ENCODE measurements at regions not wholly inside any gene's neighbourhood (a gene's known extent, or its start where the extent isn't known, plus 50 kb on each side); places are given as distances from the start of the nearest gene placed in this dataset.
A peak's percentile ranks its signal among the peaks of the same experiment; 100 is the strongest.

- 75 to 76% methylated on average over 4 of the region's 4 CpGs for WGBS, 2 donors
- no peak overlapping the region for H3K27ac ChIP-seq
- H3K4me1 ChIP-seq = peaks cover 6% of the 10 kb centered on the region
- TF ChIP-seq POLR2A (IDR thresholded peaks at IDR 0.05) = no peak
- TF ChIP-seq CTCF (IDR thresholded peaks at IDR 0.05) = no peak
- DNase-seq = no peak
- intact Hi-C loops (cut with DNase I; ENCODE audit: low total_unique reads) = no loop called here
- H3K27me3 ChIP-seq = no peaks in the 10 kb centered on the region
- no peak overlapping the region for H3K4me3 ChIP-seq
- H3K36me3 ChIP-seq (ENCODE audit: low read depth, missing control alignments) = no peaks in the 10 kb centered on the region
- no peaks in the 10 kb centered on the region for H3K9me3 ChIP-seq
Observed at GRCh38 chr18:39624961-39625360, 2059.4 kb upstream of the CELF4 start.

- no peak overlapping the region for H3K4me3 ChIP-seq
- WGBS, 2 donors = 24 to 36% methylated on average over 1 of the region's 1 CpG
- DNase-seq = no peak
- no peaks in the 10 kb centered on the region for H3K36me3 ChIP-seq (ENCODE audit: low read depth, missing control alignments)
- intact Hi-C loops (cut with DNase I; ENCODE audit: low total_unique reads) = no loop called here
- H3K4me1 ChIP-seq = peaks cover 6% of the 10 kb centered on the region
- H3K9me3 ChIP-seq = no peaks in the 10 kb centered on the region
- H3K27me3 ChIP-seq = no peaks in the 10 kb centered on the region
- H3K27ac ChIP-seq = no peak overlapping the region
- TF ChIP-seq POLR2A (IDR thresholded peaks at IDR 0.05) (no peak), CTCF (IDR thresholded peaks at IDR 0.05) (no peak)
Observed at GRCh38 chr18:39622431-39622830, 2056.8 kb upstream of the CELF4 start.

- no peak for DNase-seq
- WGBS, 2 donors = 74 to 75% methylated on average over 2 of the region's 2 CpGs
- intact Hi-C loops (cut with DNase I; ENCODE audit: low total_unique reads) = no loop called here
Observed at GRCh38 chr18:39620551-39621168, 2055.1 kb upstream of the CELF4 start.

GRCh38 chr18:39618265-39619003 is 2052.8 kb upstream of the CELF4 start:
- Histone ChIP-seq H3K27me3 (no peaks in the 10 kb centered on the region), H3K36me3 (ENCODE audit: low read depth, missing control alignments) (no peaks in the 10 kb centered on the region), H3K4me1 (peaks cover 6% of the 10 kb centered on the region), H3K27ac (no peak overlapping the region), H3K9me3 (no peaks in the 10 kb centered on the region), H3K4me3 (peak overlapping the region in 1 of 2 donors; percentile 34)
- intact Hi-C loops (cut with DNase I; ENCODE audit: low total_unique reads) = no loop called here
- WGBS, 2 donors = 58 to 76% methylated on average over 16 to 33 of the region's 33 CpGs
- no peak for DNase-seq
- TF ChIP-seq CTCF (IDR thresholded peaks at IDR 0.05) (no peak), POLR2A (IDR thresholded peaks at IDR 0.05) (no peak)

More at GRCh38 chr18:39620551-39621168, 2055.1 kb upstream of the CELF4 start:
- TF ChIP-seq POLR2A (IDR thresholded peaks at IDR 0.05) (no peak), CTCF (IDR thresholded peaks at IDR 0.05) (no peak)
- no peaks in the 10 kb centered on the region for H3K9me3 ChIP-seq
- H3K27me3 ChIP-seq = no peaks in the 10 kb centered on the region
- H3K36me3 ChIP-seq (ENCODE audit: low read depth, missing control alignments) = no peaks in the 10 kb centered on the region
- H3K4me3 ChIP-seq = no peak overlapping the region
- peaks cover 6% of the 10 kb centered on the region for H3K4me1 ChIP-seq
- no peak overlapping the region for H3K27ac ChIP-seq

Data from testis (tissue), 2 donors.